HepG2 (cell line): ENCODE measurements at regions not wholly inside any gene's neighbourhood (a gene's known extent, or its start where the extent isn't known, plus 50 kb on each side); places are given as distances from the start of the nearest gene placed in this dataset.
A peak's percentile ranks its signal among the peaks of the same experiment; 100 is the strongest.

Source experiments
- ATAC-seq: fragments of 200-7000 bp; cut with Tn5 transposase; 3 replicates; pipeline ENCODE4 v1.9.1; 2020; ENCODE audit warnings: mild to moderate bottlenecking, moderate library complexity
- BruUV-seq: library from RNA; stranded (reverse); fragments of 400-500 nt; replicated peaks from 2 replicates; lab custom pipeline; 2021; lab: Mats Ljungman, UMichigan
- CTCF ChIA-PET: fragments of 300-600 bp; formaldehyde crosslinking; extraction: SDS; loops from one replicate; lab custom pipeline; 2021; ENCODE audit warnings: low total read pairs, inconsistent platforms, low intra/inter-chr PET ratio; lab: Yijun Ruan, JAX
- POLR2A ChIA-PET: fragments of 350-600 bp; sonication (Branson Sonifier 250); formaldehyde crosslinking; loops from one replicate; lab custom pipeline; 2020; ENCODE audit warnings: antibody characterized with exemption, inconsistent platforms; lab: Yijun Ruan, JAX
- DNase-seq: peaks from one replicate; pipeline ENCODE4 v3.0.0-alpha.2; 2015; ENCODE audit warnings: low spot score
- FAIRE-seq: peaks from 3 replicates; lab custom pipeline; 2011; peaks lifted over from hg19 to GRCh38; lab: Jason Lieb, UNC
- H2AFZ ChIP-seq: one replicate; pipeline ENCODE4 v1.6.1; 2011; ENCODE audit warnings: low read length, inconsistent platforms
- H3K27ac ChIP-seq: fragments of 300-600 bp; 3 replicates; pipeline ENCODE4 v1.8.0; 2011; ENCODE audit warnings: mixed run types, mild to moderate bottlenecking, mixed read lengths, low read length, inconsistent platforms; ENCODE audit not compliant: insufficient read depth; ENCODE audit errors: extremely low read length
- H3K27me3 ChIP-seq, 2 experiments: fragments of 200-600 bp in 1 of 2; 2 replicates in 1 of 2; 3 replicates in 1 of 2; pipeline versions ENCODE4 v1.6.0 to v1.8.0; 2011; ENCODE audit warnings: low read length in 2 of 2, mild to moderate bottlenecking in 2 of 2, moderate library complexity in 2 of 2, inconsistent platforms in 1 of 2; ENCODE audit not compliant: insufficient read depth in 2 of 2, control insufficient read depth in 1 of 2
- H3K36me3 ChIP-seq, 2 experiments: fragments of 200-600 bp in 1 of 2; replicated peaks in 1 of 2; 2 replicates in 1 of 2; 3 replicates in 1 of 2; pipeline versions ENCODE4 v1.5.1 to v1.8.0; 2011; ENCODE audit warnings: low read length in 2 of 2, inconsistent platforms in 1 of 2; ENCODE audit not compliant: insufficient read depth in 2 of 2, control insufficient read depth in 1 of 2
- H3K4me1 ChIP-seq: 2 replicates; pipeline ENCODE4 v1.5.1; 2012; ENCODE audit warnings: low read length, inconsistent platforms; ENCODE audit not compliant: insufficient read depth
- H3K4me2 ChIP-seq: 2 replicates; pipeline ENCODE4 v1.6.0; 2011; ENCODE audit warnings: low read depth, low read length, inconsistent platforms
- H3K4me3 ChIP-seq, 3 experiments: fragments of 200-600 bp in 1 of 3; sonication (generic), shearing (Covaris generic) in 1 of 3; replicated peaks in 1 of 3; 2 replicates each; pipeline ENCODE4 v1.5.1; 2011 to 2016; ENCODE audit warnings: low read length in 3 of 3, inconsistent platforms in 2 of 3, low read depth in 2 of 3, mild to moderate bottlenecking in 2 of 3, control low read depth in 1 of 3, mixed read lengths in 1 of 3; ENCODE audit not compliant: insufficient read depth in 1 of 3
- H3K79me2 ChIP-seq: one replicate; pipeline ENCODE4 v1.6.1; 2011; ENCODE audit warnings: low read length, inconsistent platforms; ENCODE audit not compliant: insufficient read depth
- H3K9ac ChIP-seq: 2 replicates; pipeline ENCODE4 v1.6.0; 2011; ENCODE audit warnings: mild to moderate bottlenecking, low read depth, low read length, inconsistent platforms; ENCODE audit not compliant: insufficient read depth
- H3K9me3 ChIP-seq: 2 replicates; pipeline ENCODE4 v1.5.1; 2012; ENCODE audit warnings: mild to moderate bottlenecking, low read length
- H4K20me1 ChIP-seq: 2 replicates; pipeline ENCODE4 v1.6.0; 2011; ENCODE audit warnings: inconsistent platforms, mild to moderate bottlenecking, low read length, moderate library complexity; ENCODE audit not compliant: insufficient read depth
- ATF7 ChIP-seq, 2 experiments: fragments of 450-650 bp in 1 of 2; sonication (generic) in 1 of 2; formaldehyde crosslinking in 1 of 2; IDR thresholded peaks; 2 replicates each; pipeline versions ENCODE4 v1.4.0 to v1.6.1; 2016 to 2020; ENCODE audit warnings: antibody characterized with exemption in 1 of 2, mild to moderate bottlenecking in 1 of 2, missing genetic modification reagents in 1 of 2
- DPF2 ChIP-seq: sonication (generic); formaldehyde crosslinking; IDR thresholded peaks from 2 replicates; pipeline ENCODE4 v1.4.0; 2020; ENCODE audit warnings: mild to moderate bottlenecking, low read depth, missing genetic modification reagents, borderline replicate concordance
- KAT2B ChIP-seq: fragments of 150-350 bp; IDR thresholded peaks from 2 replicates; pipeline ENCODE4 v1.6.1; 2014; ENCODE audit warnings: low read depth, low read length, borderline replicate concordance
- PCBP2 ChIP-seq: fragments of 200-400 bp; formaldehyde crosslinking; optimal IDR thresholded peaks from 2 replicates; pipeline ENCODE3; 2018; ENCODE audit warnings: low read length, low read depth; ENCODE audit not compliant: poor library complexity, severe bottlenecking
- ZBTB34 ChIP-seq: sonication (generic); formaldehyde crosslinking; IDR thresholded peaks from 2 replicates; pipeline ENCODE4 v1.8.0; 2022; ENCODE audit warnings: mild to moderate bottlenecking, missing genetic modification reagents
- ZNF235 ChIP-seq: sonication (generic); formaldehyde crosslinking; IDR thresholded peaks from 2 replicates; pipeline ENCODE4 v1.8.1; 2023; ENCODE audit warnings: mild to moderate bottlenecking, missing genetic modification reagents, borderline replicate concordance
- ZNF407 ChIP-seq: sonication (generic); formaldehyde crosslinking; IDR thresholded peaks from one replicate; pipeline ENCODE4 v1.5.1; 2020; ENCODE audit warnings: mild to moderate bottlenecking, missing genetic modification reagents; ENCODE audit errors: not compliant biosample characterization
- WGBS: methylation state at CpG from one replicate; pipeline ENCODE4 v1.1.6; 2017; ENCODE audit warnings: low lambda C conversion rate; 5-methylcytosine and 5-hydroxymethylcytosine counted together
- in situ Hi-C: cut with HindIII; loops from 2 replicates; pipeline ENCODE4 v1.10.0; 2017; ENCODE audit warnings: low pct_unique_long_range_greater_than_20kb; ENCODE audit not compliant: extremely low pct_ligation_motif_present
- intact Hi-C: fragments of 100-400 bp; cut with micrococcal nuclease; formaldehyde crosslinking; loops from one replicate; pipeline ENCODE4 v1.10.0; 2022; ENCODE audit not compliant: unreplicated experiment

GRCh38 chr6:112563368-112563767, 216.2 kb downstream of the RFPL4B start:
- WGBS: under 1% methylated on average over 3 of the region's 3 CpGs
- no peaks in the 10 kb centered on the region for H3K79me2 ChIP-seq

GRCh38 chr6:112568066-112568465, 220.9 kb downstream of the RFPL4B start:
- Histone ChIP-seq H3K9ac (no peak overlapping the region), H3K4me3 (no peak overlapping the region), H3K9me3 (no peaks in the 10 kb centered on the region), H2AFZ (no peak overlapping the region), H3K4me2 (no peak overlapping the region), H3K36me3 (no peaks in the 10 kb centered on the region), H3K79me2 (no peaks in the 10 kb centered on the region), H3K27me3 (no peaks in the 10 kb centered on the region), H3K27ac (no peak overlapping the region), H4K20me1 (no peaks in the 10 kb centered on the region), H3K4me1 (no peaks in the 10 kb centered on the region)
- in situ Hi-C loops (no loop called here), intact Hi-C loops (no loop called here)
- ChIA-PET CTCF (no interaction called here), POLR2A (no interaction called here)
- TF ChIP-seq ZBTB34 (CRISPR knock-in tag) (no peak), DPF2 (no peak), KAT2B (no peak), ZNF407 (CRISPR knock-in tag) (no peak), PCBP2 (no peak)
- DNase-seq (no peak), ATAC-seq (no peak), FAIRE-seq (no peak)
- no TSS peak for BruUV-seq

More at GRCh38 chr6:112563368-112563767, 216.2 kb downstream of the RFPL4B start:
- in situ Hi-C loops: no loop called here
- POLR2A ChIA-PET: no interaction called here
- Histone ChIP-seq H3K9me3 (no peaks in the 10 kb centered on the region), H3K4me3 (no peak overlapping the region), H3K36me3 (no peaks in the 10 kb centered on the region), H2AFZ (no peak overlapping the region), H3K4me2 (no peak overlapping the region)
- BruUV-seq: no TSS peak
- TF ChIP-seq ZNF235: no peak
- TF ChIP-seq ATF7 (IDR thresholded peaks at IDR 0.05): peak; percentile 9; the same call in 1 of the 2 replicates
- no peak for TF ChIP-seq ATF7 (CRISPR knock-in tag; IDR thresholded peaks at IDR 0.05)
- TF ChIP-seq, all 625 proteins: peak for 1
- Histone ChIP-seq H3K9ac (no peak overlapping the region), H3K27me3 (no peaks in the 10 kb centered on the region), H4K20me1 (no peaks in the 10 kb centered on the region), H3K4me1 (no peaks in the 10 kb centered on the region), H3K27ac (no peak overlapping the region)
- ATAC-seq (no peak), DNase-seq (peak; percentile 47), FAIRE-seq (no peak)
- CTCF ChIA-PET: no interaction called here
- intact Hi-C loops: no loop called here
